Lower leg skin (tissue), 3 donors: ENCODE measurements at regions not wholly inside any gene's neighbourhood (a gene's known extent, or its start where the extent isn't known, plus 50 kb on each side); places are given as distances from the start of the nearest gene placed in this dataset.

Source experiments
- CTCF ChIP-seq, 3 donors: fragments of 450-650 bp; IDR thresholded peaks; one replicate each; pipeline ENCODE4 v1.5.1; 2016; ENCODE audit warnings: antibody characterized with exemption in 3 of 3, mild to moderate bottlenecking in 3 of 3, moderate library complexity in 2 of 3
- POLR2A ChIP-seq, 2 donors: fragments of 450-650 bp; IDR thresholded peaks; one replicate each; pipeline ENCODE4 v1.6.1; 2016 to 2017; ENCODE audit warnings: antibody characterized with exemption in 2 of 2, mild to moderate bottlenecking in 1 of 2, moderate library complexity in 1 of 2

DNA sequence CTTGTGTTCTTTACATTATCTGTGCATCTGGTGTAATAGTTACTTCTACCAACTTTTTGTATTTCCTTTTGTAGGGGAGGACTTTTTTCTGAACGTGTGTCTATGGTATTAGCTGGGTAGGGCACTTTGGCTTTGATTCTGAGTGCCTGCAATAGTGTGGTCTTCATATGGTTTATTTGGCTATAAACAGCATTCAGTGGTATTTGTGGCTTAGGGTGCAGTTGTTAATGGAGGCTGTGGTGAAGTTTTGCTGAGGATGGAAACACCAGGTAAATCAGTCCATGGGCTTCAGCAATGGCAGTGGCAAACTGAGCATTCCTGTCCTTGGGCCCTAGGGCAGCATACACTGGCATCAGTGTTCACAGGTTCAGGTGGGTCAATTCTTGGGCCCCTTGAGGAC lies 230.6 kb upstream of the CTNNB1 start:
- TF ChIP-seq CTCF (IDR thresholded peaks at IDR 0.05) (no peak), POLR2A (IDR thresholded peaks at IDR 0.05) (no peak)
